Left ventricle myocardium inferior (tissue), 1 donor: ENCODE measurements at regions not wholly inside any gene's neighbourhood (a gene's known extent, or its start where the extent isn't known, plus 50 kb on each side); places are given as distances from the start of the nearest gene placed in this dataset.
"Not testable (repeated sequence)": the region's sequence is repeated elsewhere in the genome, so short reads cannot be mapped to it uniquely, and the experiment has no call there.

ENCODE experiments used
- DNase-seq: peaks from one replicate; pipeline ENCODE4 v3.0.0-alpha.2; 2020
- H3K27ac ChIP-seq: fragments of 200-600 bp; replicated peaks from 2 replicates; pipeline ENCODE4 v1.8.0; 2021
- H3K27me3 ChIP-seq: fragments of 200-600 bp; 2 replicates; pipeline ENCODE4 v1.8.0; 2021; ENCODE audit warnings: low read depth
- H3K36me3 ChIP-seq: fragments of 200-600 bp; 2 replicates; pipeline ENCODE4 v1.8.0; 2021
- H3K4me1 ChIP-seq: fragments of 200-600 bp; 2 replicates; pipeline ENCODE4 v1.8.0; 2021
- H3K4me3 ChIP-seq: fragments of 200-600 bp; 2 replicates; pipeline ENCODE4 v1.8.0; 2021; ENCODE audit warnings: mild to moderate bottlenecking, moderate library complexity
- H3K9me3 ChIP-seq: fragments of 200-600 bp; replicated peaks from 2 replicates; pipeline ENCODE4 v1.8.0; 2021
- intact Hi-C: fragments of 100-400 bp; cut with micrococcal nuclease; formaldehyde crosslinking; loops from one replicate; pipeline ENCODE4 v1.11.0; 2022
- TF ChIP-seq, protein P1 (sequence below): fragments of 200-600 bp; IDR thresholded peaks from 2 replicates; pipeline ENCODE4 v1.8.0; 2021; ENCODE audit warnings: antibody characterized with exemption, mild to moderate bottlenecking, borderline replicate concordance
- donor health status: DM: no; HTN: yes; CAD: no; lungs with severe emphysema.

DNA sequence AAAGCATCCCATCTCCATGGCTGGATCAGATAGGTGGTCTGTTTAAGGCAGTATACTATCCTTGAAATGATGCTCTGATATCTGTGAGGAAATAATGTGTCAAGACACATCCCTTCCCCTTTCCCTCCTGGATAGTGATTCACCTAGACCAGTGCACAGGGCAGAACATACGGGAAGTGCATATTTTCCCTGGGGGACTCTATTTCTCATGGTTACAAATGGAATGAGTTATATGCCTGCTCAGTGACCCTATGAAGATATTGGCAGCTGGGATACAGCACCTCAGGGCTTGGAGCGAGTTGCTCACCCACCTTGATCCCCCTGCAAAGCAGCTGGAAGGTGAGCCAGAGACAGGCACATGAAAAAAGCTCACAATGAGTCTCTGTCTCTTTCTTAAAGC, 67.5 kb upstream of the PRL start:
- no peak overlapping the region for H3K4me3 ChIP-seq
- no peak overlapping the region for H3K27ac ChIP-seq
- TF ChIP-seq, protein P1, sequence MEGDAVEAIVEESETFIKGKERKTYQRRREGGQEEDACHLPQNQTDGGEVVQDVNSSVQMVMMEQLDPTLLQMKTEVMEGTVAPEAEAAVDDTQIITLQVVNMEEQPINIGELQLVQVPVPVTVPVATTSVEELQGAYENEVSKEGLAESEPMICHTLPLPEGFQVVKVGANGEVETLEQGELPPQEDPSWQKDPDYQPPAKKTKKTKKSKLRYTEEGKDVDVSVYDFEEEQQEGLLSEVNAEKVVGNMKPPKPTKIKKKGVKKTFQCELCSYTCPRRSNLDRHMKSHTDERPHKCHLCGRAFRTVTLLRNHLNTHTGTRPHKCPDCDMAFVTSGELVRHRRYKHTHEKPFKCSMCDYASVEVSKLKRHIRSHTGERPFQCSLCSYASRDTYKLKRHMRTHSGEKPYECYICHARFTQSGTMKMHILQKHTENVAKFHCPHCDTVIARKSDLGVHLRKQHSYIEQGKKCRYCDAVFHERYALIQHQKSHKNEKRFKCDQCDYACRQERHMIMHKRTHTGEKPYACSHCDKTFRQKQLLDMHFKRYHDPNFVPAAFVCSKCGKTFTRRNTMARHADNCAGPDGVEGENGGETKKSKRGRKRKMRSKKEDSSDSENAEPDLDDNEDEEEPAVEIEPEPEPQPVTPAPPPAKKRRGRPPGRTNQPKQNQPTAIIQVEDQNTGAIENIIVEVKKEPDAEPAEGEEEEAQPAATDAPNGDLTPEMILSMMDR: no peak
- H3K36me3 ChIP-seq: no peaks in the 10 kb centered on the region
- no peaks in the 10 kb centered on the region for H3K27me3 ChIP-seq
- H3K4me1 ChIP-seq: peaks cover 14% of the 10 kb centered on the region
- H3K9me3 ChIP-seq: peaks cover 16% of the 10 kb centered on the region
- DNase-seq: no peak
- intact Hi-C loops: loop anchor here (5.0 kb wide), 1 partner anchor 598 kb away; no protein-coding TSS in a partner anchor

- peaks cover 14% of the 10 kb centered on the region for H3K4me1 ChIP-seq
- DNase-seq: no peak
- no peak overlapping the region for H3K4me3 ChIP-seq
- peaks cover 16% of the 10 kb centered on the region for H3K9me3 ChIP-seq
- intact Hi-C loops: no loop called here
- H3K27ac ChIP-seq: no peak overlapping the region
- no peaks in the 10 kb centered on the region for H3K36me3 ChIP-seq
- H3K27me3 ChIP-seq: no peaks in the 10 kb centered on the region
- TF ChIP-seq, protein P1: no peak
Measured at GRCh38 chr6:22366214-22366613, 69.4 kb upstream of the PRL start.

- DNase-seq: no peak
- intact Hi-C loops: no loop called here
- Histone ChIP-seq H3K27ac (no peak overlapping the region), H3K9me3 (peaks cover 9% of the 10 kb centered on the region), H3K27me3 (no peaks in the 10 kb centered on the region), H3K4me1 (peaks cover 14% of the 10 kb centered on the region), H3K36me3 (no peaks in the 10 kb centered on the region), H3K4me3 (no peak overlapping the region)
- TF ChIP-seq, protein P1: no peak
Measured at GRCh38 chr6:22367346-22367745, 70.5 kb upstream of the PRL start.

DNA sequence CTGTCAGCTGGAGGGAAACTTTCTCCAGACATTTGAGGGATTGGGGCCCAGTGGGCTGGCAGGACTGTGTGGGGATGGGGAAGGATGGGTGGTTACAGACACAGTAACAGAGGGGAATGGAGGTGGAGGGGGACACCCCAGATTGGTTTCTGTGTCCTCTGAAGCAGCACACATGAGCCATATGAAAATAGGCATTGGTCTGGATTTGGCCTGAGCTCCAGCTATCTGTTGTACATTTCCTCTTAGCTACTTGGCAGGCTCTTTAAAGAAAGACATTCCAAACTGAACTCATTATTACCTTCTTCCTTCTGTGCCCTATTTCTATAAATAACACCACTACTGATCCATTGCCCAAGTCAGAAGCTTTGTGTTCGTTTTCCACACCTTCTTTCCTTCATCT, 72.0 kb upstream of the PRL start:
- no peak for DNase-seq
- Histone ChIP-seq H3K27me3 (no peaks in the 10 kb centered on the region), H3K4me1 (peaks cover 9% of the 10 kb centered on the region), H3K4me3 (no peak overlapping the region), H3K27ac (no peak overlapping the region), H3K36me3 (no peaks in the 10 kb centered on the region), H3K9me3 (peaks cover 9% of the 10 kb centered on the region)
- intact Hi-C loops: no loop called here
- TF ChIP-seq, protein P1: no peak

- intact Hi-C loops: no loop called here
- H3K9me3 ChIP-seq: peaks cover 3% of the 10 kb centered on the region
- peaks cover 4% of the 10 kb centered on the region for H3K4me1 ChIP-seq
- no peak overlapping the region for H3K4me3 ChIP-seq
- DNase-seq: no peak
- TF ChIP-seq, protein P1: no peak
- H3K36me3 ChIP-seq: no peaks in the 10 kb centered on the region
- H3K27ac ChIP-seq: no peak overlapping the region
- H3K27me3 ChIP-seq: no peaks in the 10 kb centered on the region
Measured at GRCh38 chr6:22372922-22373321, 76.1 kb upstream of the PRL start.

DNA sequence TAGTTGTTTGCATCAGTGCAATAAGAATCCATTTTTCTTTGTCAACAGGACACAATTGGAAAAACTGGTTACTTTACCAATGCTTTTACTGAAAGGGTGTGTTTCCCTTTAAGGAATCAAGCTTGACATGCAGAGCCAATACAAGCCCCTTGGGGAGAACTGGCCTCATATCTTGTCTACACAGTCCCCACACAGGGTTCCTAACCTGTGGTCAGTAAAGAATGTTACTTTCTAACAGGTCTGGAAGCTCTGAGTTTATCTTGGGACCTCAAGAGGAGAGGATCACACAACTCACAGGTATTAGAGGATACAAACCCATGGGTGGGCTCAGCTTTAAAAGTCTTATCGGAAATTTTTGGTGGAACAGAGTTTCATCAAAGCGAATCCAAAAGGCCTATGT, 78.1 kb upstream of the PRL start:
- H3K36me3 ChIP-seq, intact Hi-C loops, DNase-seq, H3K27me3 ChIP-seq, H3K9me3 ChIP-seq, H3K4me1 ChIP-seq, H3K27ac ChIP-seq, H3K4me3 ChIP-seq: not testable (repeated sequence)

GRCh38 chr6:22376293-22376692, 79.5 kb upstream of the PRL start:
- H3K27ac ChIP-seq, DNase-seq, H3K4me3 ChIP-seq: not testable (repeated sequence)

GRCh38 chr6:22378536-22378935, 81.7 kb upstream of the PRL start:
- DNase-seq, H3K27me3 ChIP-seq, H3K27ac ChIP-seq, intact Hi-C loops, H3K9me3 ChIP-seq, H3K4me3 ChIP-seq, H3K36me3 ChIP-seq, H3K4me1 ChIP-seq: not testable (repeated sequence)

More at GRCh38 chr6:22376293-22376692, 79.5 kb upstream of the PRL start:
- H3K9me3 ChIP-seq, intact Hi-C loops, H3K36me3 ChIP-seq, H3K27me3 ChIP-seq, H3K4me1 ChIP-seq: not testable (repeated sequence)
